ENCODE measurements at regions not wholly inside any gene's neighbourhood (a gene's known extent, or its start where the extent isn't known, plus 50 kb on each side); places are given as distances from the start of the nearest gene placed in this dataset.

DNA sequence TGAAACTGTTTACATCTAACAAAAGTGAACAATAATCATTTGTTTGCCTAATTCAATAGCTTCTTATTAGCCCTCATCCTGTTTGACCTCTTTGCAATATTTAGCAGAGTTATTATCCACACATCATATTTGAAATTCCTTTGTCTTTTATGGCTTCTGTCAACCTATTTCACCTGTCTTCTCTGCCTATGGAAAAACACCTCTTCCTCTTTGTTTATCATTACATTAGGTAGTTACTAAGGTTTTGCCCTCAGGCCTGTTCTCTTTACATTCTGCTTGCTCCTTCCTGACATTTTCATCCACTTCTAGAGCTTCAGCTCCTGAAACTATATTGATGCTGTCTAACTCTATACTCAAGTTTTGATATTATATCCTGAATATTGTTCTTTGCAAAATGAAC is 183.0 kb downstream of the SUCNR1 start:
- DNase-seq (ENCODE audit: low read depth): no peak
- H3K4me3 ChIP-seq (ENCODE audit: low read length): no peak overlapping the region
- TF ChIP-seq, protein P1, sequence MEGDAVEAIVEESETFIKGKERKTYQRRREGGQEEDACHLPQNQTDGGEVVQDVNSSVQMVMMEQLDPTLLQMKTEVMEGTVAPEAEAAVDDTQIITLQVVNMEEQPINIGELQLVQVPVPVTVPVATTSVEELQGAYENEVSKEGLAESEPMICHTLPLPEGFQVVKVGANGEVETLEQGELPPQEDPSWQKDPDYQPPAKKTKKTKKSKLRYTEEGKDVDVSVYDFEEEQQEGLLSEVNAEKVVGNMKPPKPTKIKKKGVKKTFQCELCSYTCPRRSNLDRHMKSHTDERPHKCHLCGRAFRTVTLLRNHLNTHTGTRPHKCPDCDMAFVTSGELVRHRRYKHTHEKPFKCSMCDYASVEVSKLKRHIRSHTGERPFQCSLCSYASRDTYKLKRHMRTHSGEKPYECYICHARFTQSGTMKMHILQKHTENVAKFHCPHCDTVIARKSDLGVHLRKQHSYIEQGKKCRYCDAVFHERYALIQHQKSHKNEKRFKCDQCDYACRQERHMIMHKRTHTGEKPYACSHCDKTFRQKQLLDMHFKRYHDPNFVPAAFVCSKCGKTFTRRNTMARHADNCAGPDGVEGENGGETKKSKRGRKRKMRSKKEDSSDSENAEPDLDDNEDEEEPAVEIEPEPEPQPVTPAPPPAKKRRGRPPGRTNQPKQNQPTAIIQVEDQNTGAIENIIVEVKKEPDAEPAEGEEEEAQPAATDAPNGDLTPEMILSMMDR (IDR thresholded peaks at IDR 0.05; ENCODE audit: insufficient read depth, low read depth, low read length, missing control alignments): no peak

DNA sequence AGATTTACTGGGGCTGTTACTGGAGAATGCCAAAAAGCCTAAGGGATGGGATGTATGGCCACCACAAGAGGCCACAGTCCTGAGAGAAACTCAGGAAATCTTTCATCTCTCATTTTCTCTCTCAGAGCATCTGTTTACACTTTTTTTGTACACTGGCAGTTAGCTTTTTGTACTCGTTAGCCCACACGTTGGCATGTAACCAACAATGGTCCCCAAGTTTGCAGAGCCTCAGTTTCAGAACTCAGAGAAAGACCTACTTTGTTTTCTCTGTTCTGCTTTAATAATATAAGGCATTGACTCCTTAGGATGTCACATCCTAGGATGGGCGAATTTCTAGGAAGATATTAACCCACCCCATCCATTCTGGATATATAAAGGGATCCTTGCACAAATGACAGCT is 183.5 kb downstream of the SUCNR1 start:
- no peak for DNase-seq (ENCODE audit: low read depth)
- no peak overlapping the region for H3K4me3 ChIP-seq (ENCODE audit: low read length)
- TF ChIP-seq, protein P1 (IDR thresholded peaks at IDR 0.05; ENCODE audit: insufficient read depth, low read depth, low read length, missing control alignments): no peak

DNA sequence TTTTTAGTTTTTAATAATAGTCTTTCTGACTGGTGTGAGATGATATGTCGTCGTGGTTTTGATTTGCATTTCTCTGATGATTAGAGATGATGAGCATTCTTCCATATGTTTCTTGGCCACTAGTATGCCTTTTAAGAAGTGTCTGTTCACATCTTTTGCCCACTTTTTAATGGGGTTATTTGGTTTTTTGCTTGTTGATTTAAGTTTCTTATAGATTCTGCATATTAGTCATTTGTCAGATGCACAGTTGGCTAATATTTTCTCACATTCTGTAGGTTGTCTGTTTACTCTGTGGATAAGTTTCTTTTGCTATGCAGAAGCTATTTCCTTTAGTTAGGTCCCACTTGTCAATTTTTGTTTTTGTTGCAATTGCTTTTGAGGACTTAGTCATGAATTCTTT is 185.4 kb downstream of the SUCNR1 start:
- TF ChIP-seq, protein P1 (IDR thresholded peaks at IDR 0.05; ENCODE audit: insufficient read depth, low read depth, low read length, missing control alignments): no peak
- H3K4me3 ChIP-seq (ENCODE audit: low read length): no peak overlapping the region
- DNase-seq (ENCODE audit: low read depth): no peak

DNA sequence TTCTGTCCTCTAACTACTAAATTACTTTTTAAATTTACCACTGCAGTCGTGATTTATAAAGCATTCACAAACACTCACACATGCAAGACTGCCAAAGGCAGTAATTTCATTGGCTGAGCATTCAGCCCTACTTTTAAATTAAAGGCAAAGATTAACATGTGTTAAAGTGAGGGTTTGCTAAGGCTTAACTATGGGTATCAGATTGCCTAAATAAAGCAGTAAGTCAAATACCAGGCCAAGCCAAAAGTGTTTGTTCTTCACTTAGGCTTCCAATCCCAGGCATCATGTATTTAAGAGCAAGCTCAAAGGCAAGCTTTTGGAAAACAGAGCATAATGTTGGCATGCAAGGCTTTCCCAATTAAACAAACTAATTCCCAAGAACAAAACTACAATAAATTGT is 187.3 kb downstream of the SUCNR1 start:
- H3K4me3 ChIP-seq (ENCODE audit: low read length): no peak overlapping the region
- TF ChIP-seq, protein P1 (IDR thresholded peaks at IDR 0.05; ENCODE audit: insufficient read depth, low read depth, low read length, missing control alignments): no peak
- no peak for DNase-seq (ENCODE audit: low read depth)

DNA sequence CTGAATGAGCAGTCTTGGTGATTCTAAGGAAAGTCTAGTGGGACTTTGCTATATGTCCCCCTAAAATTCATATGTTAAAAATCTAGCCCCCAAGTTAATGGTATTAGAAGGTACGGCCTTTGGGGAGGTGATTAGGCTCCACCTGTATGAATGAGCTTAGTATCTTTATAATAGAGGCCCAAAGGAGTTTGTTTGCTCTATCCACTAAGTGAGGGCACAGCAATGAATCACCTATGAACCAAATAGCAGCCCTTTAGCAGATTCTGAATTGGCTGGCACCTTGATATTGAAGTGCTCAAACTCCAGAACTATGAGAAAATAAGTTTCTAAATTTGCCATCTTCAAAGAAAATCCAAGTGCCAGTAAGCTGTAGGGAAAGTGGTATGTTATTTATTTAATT is 187.9 kb downstream of the SUCNR1 start:
- H3K4me3 ChIP-seq (ENCODE audit: low read length): no peak overlapping the region
- TF ChIP-seq, protein P1 (IDR thresholded peaks at IDR 0.05; ENCODE audit: insufficient read depth, low read depth, low read length, missing control alignments): no peak
- DNase-seq (ENCODE audit: low read depth): no peak

DNA sequence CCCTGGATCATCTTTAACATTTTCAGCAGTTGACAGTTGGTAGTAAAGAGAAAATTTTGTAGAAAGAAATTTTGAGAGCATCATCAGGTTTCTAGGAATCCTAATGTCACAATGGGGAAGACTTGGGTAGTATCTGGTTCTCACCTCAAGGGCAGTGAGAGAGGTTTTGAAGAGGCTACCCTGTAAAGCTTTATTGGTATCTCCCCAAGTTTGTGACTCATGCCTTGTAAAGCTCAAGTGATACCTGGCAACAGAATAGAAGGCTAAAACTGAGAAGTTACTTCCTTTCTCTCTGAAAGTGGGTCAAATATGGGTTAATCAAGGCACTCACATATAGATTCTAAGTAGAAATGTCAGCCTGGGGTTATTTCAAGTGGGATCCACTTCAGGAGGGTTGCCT is 196.4 kb downstream of the SUCNR1 start:
- H3K4me3 ChIP-seq (ENCODE audit: low read length): no peak overlapping the region
- TF ChIP-seq, protein P1 (IDR thresholded peaks at IDR 0.05; ENCODE audit: insufficient read depth, low read depth, low read length, missing control alignments): no peak
- peak; percentile 35 for DNase-seq (ENCODE audit: low read depth)

DNA sequence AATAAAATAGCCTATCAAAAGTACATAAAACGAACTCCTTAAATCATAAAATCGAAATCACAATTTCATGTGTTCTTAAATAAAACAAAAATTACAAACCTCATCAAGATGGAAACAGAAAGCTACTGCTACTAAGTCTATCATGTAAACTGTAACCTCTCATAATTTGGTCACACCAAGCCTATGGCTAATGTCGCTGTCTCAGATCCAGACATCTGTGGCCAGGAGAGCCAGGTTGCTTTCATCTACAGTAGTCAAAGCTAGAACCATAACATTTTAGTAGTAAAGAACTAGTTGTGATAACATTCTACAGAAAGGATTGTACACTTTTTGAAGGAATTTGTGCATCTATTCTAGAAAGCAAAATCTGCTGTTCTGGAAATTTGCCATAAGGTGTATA is 197.4 kb upstream of the MBNL1 start:
- no peak for DNase-seq (ENCODE audit: low read depth)
- TF ChIP-seq, protein P1 (IDR thresholded peaks at IDR 0.05; ENCODE audit: insufficient read depth, low read depth, low read length, missing control alignments): no peak
- H3K4me3 ChIP-seq (ENCODE audit: low read length): no peak overlapping the region

Measured in epithelial cell of esophagus (primary cell).